SK-N-SH (cell line): ENCODE measurements at regions not wholly inside any gene's neighbourhood (a gene's known extent, or its start where the extent isn't known, plus 50 kb on each side); places are given as distances from the start of the nearest gene placed in this dataset.

ENCODE experiments used
- CTCF ChIA-PET: fragments of 300-600, 350-600 bp; formaldehyde crosslinking; extraction: SDS; loops from one replicate; lab custom pipeline; 2021; lab: Yijun Ruan, JAX
- POLR2A ChIA-PET: fragments of 350-600 bp; sonication (Branson Sonifier 250); formaldehyde crosslinking; extraction: SDS; loops from one replicate; lab custom pipeline; 2020; ENCODE audit warnings: antibody characterized with exemption, inconsistent platforms; lab: Yijun Ruan, JAX
- DNase-seq: peaks from one replicate; pipeline ENCODE4 v3.0.0; 2012
- H2AFZ ChIP-seq: fragments of 200-600 bp; sonication (generic); 2 replicates; pipeline ENCODE4 v1.8.1; 2016; ENCODE audit warnings: antibody characterized with exemption, mild to moderate bottlenecking, low read depth
- H3F3A ChIP-seq: fragments of 200-600 bp; sonication (generic); replicated peaks from 2 replicates; pipeline ENCODE3; 2016; ENCODE audit warnings: antibody characterized with exemption, mild to moderate bottlenecking; ENCODE audit not compliant: insufficient read depth
- H3K27ac ChIP-seq, 2 experiments: fragments of 200-500 bp in 1 of 2; fragments of 200-600 bp in 1 of 2; sonication (Bioruptor generic) in 1 of 2; sonication (generic), shearing (Covaris generic) in 1 of 2; 2 replicates each; pipeline versions ENCODE4 v1.5.1 to v1.6.1; 2014 to 2016; ENCODE audit warnings: low read depth in 2 of 2, inconsistent platforms in 1 of 2, low read length in 1 of 2, mild to moderate bottlenecking in 1 of 2, mixed read lengths in 1 of 2
- H3K27me3 ChIP-seq: fragments of 200-600 bp; sonication (generic), shearing (Covaris generic); 2 replicates; pipeline ENCODE4 v1.6.1; 2016; ENCODE audit warnings: mixed run types; ENCODE audit not compliant: insufficient read depth
- H3K36me3 ChIP-seq, 2 experiments: fragments of 200-500 bp in 1 of 2; fragments of 200-600 bp in 1 of 2; sonication (Bioruptor generic) in 1 of 2; sonication (generic) in 1 of 2; replicated peaks in 1 of 2; 2 replicates each; pipeline versions ENCODE3 to v1.5.1; 2014 to 2016; ENCODE audit warnings: low read length in 1 of 2, mild to moderate bottlenecking in 1 of 2; ENCODE audit not compliant: insufficient read depth in 2 of 2, control insufficient read depth in 1 of 2
- H3K4me1 ChIP-seq, 2 experiments: fragments of 200-500 bp in 1 of 2; fragments of 200-600 bp in 1 of 2; sonication (Bioruptor generic) in 1 of 2; sonication (generic), shearing (Covaris generic) in 1 of 2; 2 replicates each; pipeline versions ENCODE4 v1.5.1 to v1.6.1; 2014 to 2016; ENCODE audit warnings: low read depth in 1 of 2, low read length in 1 of 2, mixed run types in 1 of 2; ENCODE audit not compliant: insufficient read depth in 2 of 2, control insufficient read depth in 1 of 2
- H3K4me2 ChIP-seq: fragments of 200-600 bp; sonication (generic), shearing (Covaris generic); 2 replicates; pipeline ENCODE4 v1.6.1; 2017; ENCODE audit warnings: mixed run types
- H3K4me3 ChIP-seq, 2 experiments: fragments of 200-500 bp in 1 of 2; fragments of 200-600 bp in 1 of 2; sonication (Bioruptor generic) in 1 of 2; sonication (generic), shearing (Covaris generic) in 1 of 2; 2 replicates each; pipeline versions ENCODE4 v1.5.1 to v1.8.1; 2014 to 2016; ENCODE audit warnings: low read depth in 2 of 2, inconsistent platforms in 1 of 2, low read length in 1 of 2, mild to moderate bottlenecking in 1 of 2, mixed read lengths in 1 of 2, moderate library complexity in 1 of 2
- H3K79me2 ChIP-seq: fragments of 200-600 bp; sonication (generic); 2 replicates; pipeline ENCODE4 v1.8.1; 2017; ENCODE audit warnings: mild to moderate bottlenecking; ENCODE audit not compliant: insufficient read depth
- H3K9ac ChIP-seq: fragments of 200-600 bp; sonication (generic); 2 replicates; pipeline ENCODE4 v1.6.1; 2017; ENCODE audit warnings: mixed run types
- H3K9me2 ChIP-seq: fragments of 200-600 bp; sonication (generic); 2 replicates; pipeline ENCODE4 v1.6.1; 2017; ENCODE audit warnings: mixed run types
- H3K9me3 ChIP-seq: fragments of 200-600 bp; sonication (generic); 2 replicates; pipeline ENCODE4 v1.6.1; 2017; ENCODE audit warnings: mixed run types, mild to moderate bottlenecking, moderate library complexity
- H4K20me1 ChIP-seq: fragments of 200-600 bp; sonication (generic); 2 replicates; pipeline ENCODE4 v1.6.1; 2017; ENCODE audit warnings: mild to moderate bottlenecking, mixed run types; ENCODE audit not compliant: insufficient read depth
- CTCF ChIP-seq: fragments of 200-600 bp; sonication (generic); IDR thresholded peaks from 2 replicates; pipeline ENCODE4 v1.6.1; 2017; ENCODE audit warnings: antibody characterized with exemption, mild to moderate bottlenecking, moderate library complexity
- ELF1 ChIP-seq: IDR thresholded peaks from 2 replicates; pipeline ENCODE4 v1.4.0; 2012
- FOXJ3 ChIP-seq: sonication (generic); formaldehyde crosslinking; IDR thresholded peaks from 2 replicates; pipeline ENCODE4 v1.5.1; 2020; ENCODE audit warnings: mild to moderate bottlenecking, missing genetic modification reagents
- GABPA ChIP-seq: IDR thresholded peaks from 2 replicates; pipeline ENCODE4 v1.4.0; 2012; ENCODE audit warnings: low read depth, mild to moderate bottlenecking
- MAX ChIP-seq: IDR thresholded peaks from 2 replicates; pipeline ENCODE4 v1.4.0; 2012; ENCODE audit warnings: low read depth
- MEF2A ChIP-seq: IDR thresholded peaks from 2 replicates; pipeline ENCODE4 v1.4.0; 2012; ENCODE audit warnings: low read depth, borderline replicate concordance
- NRF1 ChIP-seq: IDR thresholded peaks from 2 replicates; pipeline ENCODE4 v1.6.1; 2012; ENCODE audit warnings: low read depth, mild to moderate bottlenecking, low read length
- PBX3 ChIP-seq: IDR thresholded peaks from 2 replicates; pipeline ENCODE4; 2012
- RAD21 ChIP-seq: IDR thresholded peaks from 2 replicates; pipeline ENCODE4 v1.6.1; 2012; ENCODE audit warnings: mild to moderate bottlenecking, low read length
- SIN3A ChIP-seq: IDR thresholded peaks from 2 replicates; pipeline ENCODE4 v1.6.1; 2012; ENCODE audit warnings: low read depth, mild to moderate bottlenecking, low read length, moderate library complexity, borderline replicate concordance
- TAF1 ChIP-seq: IDR thresholded peaks from 2 replicates; pipeline ENCODE4 v1.6.1; 2012; ENCODE audit warnings: low read depth, mild to moderate bottlenecking, low read length, moderate library complexity, borderline replicate concordance
- USF1 ChIP-seq: IDR thresholded peaks from 2 replicates; pipeline ENCODE4 v1.4.0; 2012; ENCODE audit warnings: low read depth, borderline replicate concordance
- YY1 ChIP-seq: IDR thresholded peaks from 2 replicates; pipeline ENCODE4 v1.4.0; 2012; ENCODE audit warnings: low read depth, mild to moderate bottlenecking
- WGBS: methylation state at CpG from one replicate; pipeline ENCODE4 v1.1.6; 2017; ENCODE audit warnings: low lambda C conversion rate; 5-methylcytosine and 5-hydroxymethylcytosine counted together

GRCh38 chr9:134494905-134495304 is 146.7 kb upstream of the COL5A1 start:
- peaks cover 4 to 23% of the 10 kb centered on the region in 2 experiments; a peak in 2 of 4 replicates for H3K4me1 ChIP-seq
- POLR2A ChIA-PET = interaction anchor here (0.6 kb wide), 1 partner anchor 22 kb away, joined by 3 read pairs; no protein-coding TSS in a partner anchor
- H3K36me3 ChIP-seq = no peaks in the 10 kb centered on the region
- H2AFZ ChIP-seq = no peak overlapping the region
- no peak overlapping the region for H3K4me3 ChIP-seq
- no peak overlapping the region for H3K27ac ChIP-seq
- WGBS = 93% methylated on average over 9 of the region's 11 CpGs
- H3K79me2 ChIP-seq = no peaks in the 10 kb centered on the region
- no peaks in the 10 kb centered on the region for H3K27me3 ChIP-seq
- no peaks in the 10 kb centered on the region for H4K20me1 ChIP-seq
- peaks cover 18% of the 10 kb centered on the region for H3F3A ChIP-seq
- H3K9me2 ChIP-seq = no peaks in the 10 kb centered on the region
- no peak overlapping the region for H3K9ac ChIP-seq
- H3K9me3 ChIP-seq = no peaks in the 10 kb centered on the region
- no peak for DNase-seq
- CTCF ChIA-PET = no interaction called here
- no peak overlapping the region for H3K4me2 ChIP-seq
- TF ChIP-seq MAX (no peak), ELF1 (no peak), YY1 (no peak), TAF1 (no peak), FOXJ3 (CRISPR knock-in tag) (no peak), MEF2A (no peak), NRF1 (no peak), RAD21 (no peak), PBX3 (no peak), CTCF (no peak), GABPA (no peak)

- no peaks in the 10 kb centered on the region; the same call in 1 of the 2 replicates for H3K27me3 ChIP-seq
- no peaks in the 10 kb centered on the region for H3K79me2 ChIP-seq
- H3K4me1 ChIP-seq = peaks cover 4 to 23% of the 10 kb centered on the region in 2 experiments; a peak in 2 of 4 replicates
- ChIA-PET POLR2A (no interaction called here), CTCF (no interaction called here)
- peak overlapping the region; percentile 26; the same call in 1 of the 2 replicates for H3K4me2 ChIP-seq
- WGBS = 92% methylated on average over 16 of the region's 17 CpGs
- peaks cover 18% of the 10 kb centered on the region for H3F3A ChIP-seq
- H2AFZ ChIP-seq = no peak overlapping the region
- no peaks in the 10 kb centered on the region for H4K20me1 ChIP-seq
- DNase-seq = no peak
- H3K9ac ChIP-seq = no peak overlapping the region
- H3K4me3 ChIP-seq = no peak overlapping the region
- H3K9me2 ChIP-seq = no peaks in the 10 kb centered on the region
- no peak for TF ChIP-seq SIN3A
- no peak for TF ChIP-seq USF1
- H3K27ac ChIP-seq = no peak overlapping the region
- H3K36me3 ChIP-seq = no peaks in the 10 kb centered on the region
- H3K9me3 ChIP-seq = no peaks in the 10 kb centered on the region
Observed at GRCh38 chr9:134495881-134496412, 145.7 kb upstream of the COL5A1 start.
